GM12878 (cell line): ENCODE measurements at regions not wholly inside any gene's neighbourhood (a gene's known extent, or its start where the extent isn't known, plus 50 kb on each side); places are given as distances from the start of the nearest gene placed in this dataset.

Experiments
- MYB ChIP-seq: fragments of 150-350 bp; IDR thresholded peaks from 2 replicates; pipeline ENCODE4 v1.6.1; 2014; ENCODE audit warnings: mild to moderate bottlenecking, low read depth, low read length, borderline replicate concordance
- SIN3A ChIP-seq: IDR thresholded peaks from 2 replicates; pipeline ENCODE4 v1.6.1; 2012; ENCODE audit warnings: low read depth, low read length, improper control_type of control experiment
- SREBF1 ChIP-seq: IDR thresholded peaks from 2 replicates; pipeline ENCODE4 v1.6.1; 2012; ENCODE audit warnings: mild to moderate bottlenecking, low read length
- STAT3 ChIP-seq: IDR thresholded peaks from 2 replicates; pipeline ENCODE4 v1.6.1; 2011; ENCODE audit warnings: low read depth, low read length, improper control_type of control experiment
- SUPT20H ChIP-seq: IDR thresholded peaks from 2 replicates; pipeline ENCODE4 v1.6.1; 2011; ENCODE audit warnings: low read depth, mild to moderate bottlenecking, low read length, moderate library complexity, borderline replicate concordance; ENCODE audit not compliant: control insufficient read depth
- TF ChIP-seq, protein P1 (sequence below): IDR thresholded peaks from 2 replicates; pipeline ENCODE4 v1.6.1; 2011; ENCODE audit warnings: low read depth, mild to moderate bottlenecking, low read length, moderate library complexity, borderline replicate concordance; ENCODE audit errors: extremely low read depth
- TF ChIP-seq, protein P2 (sequence below): fragments of 450-650 bp; IDR thresholded peaks from 2 replicates; pipeline ENCODE4 v1.6.1; 2016; ENCODE audit warnings: mild to moderate bottlenecking, moderate library complexity, borderline replicate concordance
- TF ChIP-seq, protein P3 (sequence below): fragments of 450-650 bp; IDR thresholded peaks from 2 replicates; pipeline ENCODE4 v1.6.1; 2017; ENCODE audit warnings: mild to moderate bottlenecking, moderate library complexity

DNA sequence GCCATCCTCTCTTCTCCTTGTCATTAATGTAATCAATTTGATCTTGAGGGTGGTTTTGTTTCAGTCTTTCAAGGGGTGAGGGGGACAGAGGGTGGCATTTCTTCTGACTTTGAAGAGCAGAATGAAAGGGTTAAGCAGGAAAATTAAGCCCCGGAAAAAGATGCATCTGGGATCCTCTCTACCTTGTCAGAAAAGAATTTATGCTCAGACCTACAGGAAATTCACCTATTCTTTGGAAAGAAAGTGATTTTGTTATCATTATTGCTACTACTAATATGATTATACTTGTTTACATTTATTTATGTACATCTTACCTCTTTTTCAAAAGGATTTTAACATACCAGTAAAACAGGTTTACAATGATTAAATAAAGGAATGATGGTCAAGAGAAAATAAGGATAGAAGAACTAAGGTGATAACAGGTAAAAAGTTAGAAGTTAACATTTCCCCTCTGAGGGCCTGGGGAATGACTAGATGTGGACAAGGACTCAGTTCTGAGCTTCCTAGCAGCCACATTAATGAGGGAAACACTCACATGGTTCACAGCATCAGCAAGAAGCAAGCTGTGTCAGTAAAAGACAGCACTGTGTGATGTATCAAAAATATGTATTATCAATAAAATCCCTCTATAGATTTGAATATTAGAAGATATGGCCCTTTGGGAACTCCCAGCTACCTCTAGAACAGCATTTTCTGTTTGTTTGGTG is 151.4 kb downstream of the MYCN start (continued):
- TF ChIP-seq, protein P1, sequence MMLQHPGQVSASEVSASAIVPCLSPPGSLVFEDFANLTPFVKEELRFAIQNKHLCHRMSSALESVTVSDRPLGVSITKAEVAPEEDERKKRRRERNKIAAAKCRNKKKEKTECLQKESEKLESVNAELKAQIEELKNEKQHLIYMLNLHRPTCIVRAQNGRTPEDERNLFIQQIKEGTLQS = no peak
- TF ChIP-seq, protein P2, sequence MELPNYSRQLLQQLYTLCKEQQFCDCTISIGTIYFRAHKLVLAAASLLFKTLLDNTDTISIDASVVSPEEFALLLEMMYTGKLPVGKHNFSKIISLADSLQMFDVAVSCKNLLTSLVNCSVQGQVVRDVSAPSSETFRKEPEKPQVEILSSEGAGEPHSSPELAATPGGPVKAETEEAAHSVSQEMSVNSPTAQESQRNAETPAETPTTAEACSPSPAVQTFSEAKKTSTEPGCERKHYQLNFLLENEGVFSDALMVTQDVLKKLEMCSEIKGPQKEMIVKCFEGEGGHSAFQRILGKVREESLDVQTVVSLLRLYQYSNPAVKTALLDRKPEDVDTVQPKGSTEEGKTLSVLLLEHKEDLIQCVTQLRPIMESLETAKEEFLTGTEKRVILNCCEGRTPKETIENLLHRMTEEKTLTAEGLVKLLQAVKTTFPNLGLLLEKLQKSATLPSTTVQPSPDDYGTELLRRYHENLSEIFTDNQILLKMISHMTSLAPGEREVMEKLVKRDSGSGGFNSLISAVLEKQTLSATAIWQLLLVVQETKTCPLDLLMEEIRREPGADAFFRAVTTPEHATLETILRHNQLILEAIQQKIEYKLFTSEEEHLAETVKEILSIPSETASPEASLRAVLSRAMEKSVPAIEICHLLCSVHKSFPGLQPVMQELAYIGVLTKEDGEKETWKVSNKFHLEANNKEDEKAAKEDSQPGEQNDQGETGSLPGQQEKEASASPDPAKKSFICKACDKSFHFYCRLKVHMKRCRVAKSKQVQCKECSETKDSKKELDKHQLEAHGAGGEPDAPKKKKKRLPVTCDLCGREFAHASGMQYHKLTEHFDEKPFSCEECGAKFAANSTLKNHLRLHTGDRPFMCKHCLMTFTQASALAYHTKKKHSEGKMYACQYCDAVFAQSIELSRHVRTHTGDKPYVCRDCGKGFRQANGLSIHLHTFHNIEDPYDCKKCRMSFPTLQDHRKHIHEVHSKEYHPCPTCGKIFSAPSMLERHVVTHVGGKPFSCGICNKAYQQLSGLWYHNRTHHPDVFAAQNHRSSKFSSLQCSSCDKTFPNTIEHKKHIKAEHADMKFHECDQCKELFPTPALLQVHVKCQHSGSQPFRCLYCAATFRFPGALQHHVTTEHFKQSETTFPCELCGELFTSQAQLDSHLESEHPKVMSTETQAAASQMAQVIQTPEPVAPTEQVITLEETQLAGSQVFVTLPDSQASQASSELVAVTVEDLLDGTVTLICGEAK = no peak
- no peak for TF ChIP-seq SUPT20H
- no peak for TF ChIP-seq STAT3
- TF ChIP-seq SREBF1 = no peak
- TF ChIP-seq, protein P3, sequence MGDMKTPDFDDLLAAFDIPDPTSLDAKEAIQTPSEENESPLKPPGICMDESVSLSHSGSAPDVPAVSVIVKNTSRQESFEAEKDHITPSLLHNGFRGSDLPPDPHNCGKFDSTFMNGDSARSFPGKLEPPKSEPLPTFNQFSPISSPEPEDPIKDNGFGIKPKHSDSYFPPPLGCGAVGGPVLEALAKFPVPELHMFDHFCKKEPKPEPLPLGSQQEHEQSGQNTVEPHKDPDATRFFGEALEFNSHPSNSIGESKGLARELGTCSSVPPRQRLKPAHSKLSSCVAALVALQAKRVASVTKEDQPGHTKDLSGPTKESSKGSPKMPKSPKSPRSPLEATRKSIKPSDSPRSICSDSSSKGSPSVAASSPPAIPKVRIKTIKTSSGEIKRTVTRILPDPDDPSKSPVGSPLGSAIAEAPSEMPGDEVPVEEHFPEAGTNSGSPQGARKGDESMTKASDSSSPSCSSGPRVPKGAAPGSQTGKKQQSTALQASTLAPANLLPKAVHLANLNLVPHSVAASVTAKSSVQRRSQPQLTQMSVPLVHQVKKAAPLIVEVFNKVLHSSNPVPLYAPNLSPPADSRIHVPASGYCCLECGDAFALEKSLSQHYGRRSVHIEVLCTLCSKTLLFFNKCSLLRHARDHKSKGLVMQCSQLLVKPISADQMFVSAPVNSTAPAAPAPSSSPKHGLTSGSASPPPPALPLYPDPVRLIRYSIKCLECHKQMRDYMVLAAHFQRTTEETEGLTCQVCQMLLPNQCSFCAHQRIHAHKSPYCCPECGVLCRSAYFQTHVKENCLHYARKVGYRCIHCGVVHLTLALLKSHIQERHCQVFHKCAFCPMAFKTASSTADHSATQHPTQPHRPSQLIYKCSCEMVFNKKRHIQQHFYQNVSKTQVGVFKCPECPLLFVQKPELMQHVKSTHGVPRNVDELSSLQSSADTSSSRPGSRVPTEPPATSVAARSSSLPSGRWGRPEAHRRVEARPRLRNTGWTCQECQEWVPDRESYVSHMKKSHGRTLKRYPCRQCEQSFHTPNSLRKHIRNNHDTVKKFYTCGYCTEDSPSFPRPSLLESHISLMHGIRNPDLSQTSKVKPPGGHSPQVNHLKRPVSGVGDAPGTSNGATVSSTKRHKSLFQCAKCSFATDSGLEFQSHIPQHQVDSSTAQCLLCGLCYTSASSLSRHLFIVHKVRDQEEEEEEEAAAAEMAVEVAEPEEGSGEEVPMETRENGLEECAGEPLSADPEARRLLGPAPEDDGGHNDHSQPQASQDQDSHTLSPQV = no peak
- no peak for TF ChIP-seq MYB
- no peak for TF ChIP-seq SIN3A
